ENCODE measurements at regions not wholly inside any gene's neighbourhood (a gene's known extent, or its start where the extent isn't known, plus 50 kb on each side); places are given as distances from the start of the nearest gene placed in this dataset.

DNA sequence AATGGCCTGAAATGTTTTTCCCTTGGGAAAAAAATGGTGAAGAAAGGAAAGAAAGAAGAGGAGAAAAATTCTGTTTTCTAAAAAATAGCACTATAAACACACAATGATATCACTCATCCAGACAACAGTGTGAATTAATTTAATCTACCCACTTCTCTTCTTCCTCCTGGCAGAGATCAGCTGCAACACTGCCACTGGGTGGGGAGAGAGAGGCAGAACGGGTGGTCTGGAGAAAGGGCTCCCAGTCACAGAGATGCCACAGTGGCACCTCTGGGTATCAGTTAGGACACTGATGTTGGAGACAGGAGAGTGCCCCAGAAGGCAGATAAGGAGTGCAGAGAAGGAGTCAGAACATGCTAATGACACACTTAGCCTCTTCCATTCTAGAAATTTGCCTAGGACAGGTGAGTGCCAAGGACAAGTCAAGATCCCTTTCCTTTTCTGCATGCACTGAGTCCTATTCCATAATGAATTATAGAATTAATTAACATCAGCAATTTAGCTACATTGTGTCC is 168.6 kb downstream of the SUCLA2 start:
- TF ChIP-seq CTCF (IDR thresholded peaks at IDR 0.05; ENCODE audit: poor library complexity, severe bottlenecking): no peak
- TF ChIP-seq MXI1 (conservative IDR thresholded peaks at IDR 0.05; ENCODE audit: poor library complexity, severe bottlenecking): no peak
- no peak for TF ChIP-seq TAF1 (IDR thresholded peaks at IDR 0.05; ENCODE audit: low read depth)
- no peak for TF ChIP-seq EZH2 (IDR thresholded peaks at IDR 0.05; ENCODE audit: borderline replicate concordance, insufficient read depth, low read length, poor library complexity, severe bottlenecking)
- no peak for TF ChIP-seq POLR2AphosphoS5 (IDR thresholded peaks at IDR 0.05)
- TF ChIP-seq EP300 (conservative IDR thresholded peaks at IDR 0.05; ENCODE audit: poor library complexity, severe bottlenecking): no peak
- TF ChIP-seq REST (IDR thresholded peaks at IDR 0.05; ENCODE audit: borderline replicate concordance): no peak

All from neural cell (in vitro differentiated cells).